T47D (cell line): ENCODE measurements at regions not wholly inside any gene's neighbourhood (a gene's known extent, or its start where the extent isn't known, plus 50 kb on each side); places are given as distances from the start of the nearest gene placed in this dataset.
A peak's percentile ranks its signal among the peaks of the same experiment; 100 is the strongest.

ENCODE experiments used
- DNase-seq, 2 experiments: peaks; one replicate each; pipeline versions ENCODE4 v3.0.0 to v3.0.0-alpha.2; 2011 to 2012; ENCODE audit warnings: low read depth in 1 of 2, low spot score in 1 of 2
- JUND ChIP-seq: IDR thresholded peaks from 2 replicates; pipeline ENCODE4 v1.6.1; 2012; ENCODE audit warnings: low read depth
- in situ Hi-C: cut with HindIII; loops from 2 replicates; pipeline ENCODE4 v1.10.0; 2016; ENCODE audit warnings: low sequenced_read_pairs, low pct_unique_long_range_greater_than_20kb

GRCh38 chr1:103854279-103854678 is 104.6 kb downstream of the AMY1C start:
- TF ChIP-seq JUND: no peak
- DNase-seq: no peak
- in situ Hi-C loops: no loop called here

GRCh38 chr1:103859721-103860120 is 110.0 kb downstream of the AMY1C start:
- no peak for DNase-seq
- TF ChIP-seq JUND: no peak
- in situ Hi-C loops: no loop called here

GRCh38 chr1:103898576-103899345 is 149.1 kb downstream of the AMY1C start:
- in situ Hi-C loops: no loop called here
- no peak for DNase-seq
- no peak for TF ChIP-seq JUND

GRCh38 chr1:103900005-103900404 is 150.3 kb downstream of the AMY1C start:
- no peak for TF ChIP-seq JUND
- in situ Hi-C loops: no loop called here
- DNase-seq: no peak

- in situ Hi-C loops: no loop called here
- no peak for TF ChIP-seq JUND
- no peak for DNase-seq
Measured at GRCh38 chr1:103901072-103901471, 151.4 kb downstream of the AMY1C start.

- in situ Hi-C loops: no loop called here
- no peak for TF ChIP-seq JUND
- no peak for DNase-seq
Measured at GRCh38 chr1:103905363-103905762, 155.7 kb downstream of the AMY1C start.

- no peak for TF ChIP-seq JUND
- in situ Hi-C loops: no loop called here
- no peak for DNase-seq
Measured at GRCh38 chr1:103911450-103911849, 161.8 kb downstream of the AMY1C start.

GRCh38 chr1:103917795-103918194 is 168.1 kb downstream of the AMY1C start:
- in situ Hi-C loops: no loop called here
- DNase-seq: no peak
- no peak for TF ChIP-seq JUND

- DNase-seq: no peak
- in situ Hi-C loops: no loop called here
Measured at GRCh38 chr1:103931891-103932290, 182.2 kb downstream of the AMY1C start.

GRCh38 chr1:103937763-103938357 is 188.2 kb downstream of the AMY1C start:
- in situ Hi-C loops: no loop called here
- TF ChIP-seq JUND: no peak
- no peak for DNase-seq

More at GRCh38 chr1:103931891-103932290, 182.2 kb downstream of the AMY1C start:
- TF ChIP-seq JUND: no peak

GRCh38 chr1:103941086-103941485 is 191.4 kb downstream of the AMY1C start:
- no peak for TF ChIP-seq JUND
- in situ Hi-C loops: no loop called here
- DNase-seq: no peak

GRCh38 chr1:103942029-103942428 is 192.3 kb downstream of the AMY1C start:
- in situ Hi-C loops: no loop called here
- no peak for TF ChIP-seq JUND
- DNase-seq: no peak

GRCh38 chr1:103945774-103946173 is 196.1 kb downstream of the AMY1C start:
- DNase-seq: no peak
- no peak for TF ChIP-seq JUND
- in situ Hi-C loops: no loop called here

GRCh38 chr1:103948526-103948925 is 198.8 kb downstream of the AMY1C start:
- peak in 1 of 2 experiments; percentile 31 for DNase-seq
- in situ Hi-C loops: no loop called here

More at GRCh38 chr1:103948526-103948925, 198.8 kb downstream of the AMY1C start:
- TF ChIP-seq JUND: no peak
